Upper lobe of right lung (tissue), 1 donor: ENCODE measurements at regions not wholly inside any gene's neighbourhood (a gene's known extent, or its start where the extent isn't known, plus 50 kb on each side); places are given as distances from the start of the nearest gene placed in this dataset.

ENCODE experiments used
- ATAC-seq: fragments of 200-7000 bp; cut with Tn5 transposase; one replicate; pipeline ENCODE4 v1.9.1; 2020; ENCODE audit warnings: mild to moderate bottlenecking, moderate library complexity
- DNase-seq: peaks from one replicate; pipeline ENCODE4 v3.0.0-alpha.2; 2020
- H3K27ac ChIP-seq: fragments of 200-600 bp; one replicate; pipeline ENCODE4 v1.8.0; 2022
- H3K27me3 ChIP-seq: fragments of 200-600 bp; one replicate; pipeline ENCODE4 v1.8.0; 2022; ENCODE audit warnings: mild to moderate bottlenecking
- H3K36me3 ChIP-seq: fragments of 200-600 bp; one replicate; pipeline ENCODE4 v1.8.0; 2022
- H3K4me1 ChIP-seq: fragments of 200-600 bp; one replicate; pipeline ENCODE4 v1.8.0; 2022
- H3K4me3 ChIP-seq: fragments of 200-600 bp; one replicate; pipeline ENCODE4 v1.8.0; 2022; ENCODE audit warnings: mild to moderate bottlenecking
- H3K9me3 ChIP-seq: fragments of 200-600 bp; one replicate; pipeline ENCODE4 v1.8.0; 2022
- intact Hi-C: fragments of 100-400 bp; cut with DNase I; formaldehyde crosslinking; loops from one replicate; pipeline ENCODE4 v1.11.0; 2022
- TF ChIP-seq, protein P1 (sequence below): fragments of 200-600 bp; IDR thresholded peaks from one replicate; pipeline ENCODE4 v1.8.0; 2022; ENCODE audit warnings: antibody characterized with exemption
- donor health status: DM: no; HTN: yes; CAD: no; lungs with severe emphysema.

DNA sequence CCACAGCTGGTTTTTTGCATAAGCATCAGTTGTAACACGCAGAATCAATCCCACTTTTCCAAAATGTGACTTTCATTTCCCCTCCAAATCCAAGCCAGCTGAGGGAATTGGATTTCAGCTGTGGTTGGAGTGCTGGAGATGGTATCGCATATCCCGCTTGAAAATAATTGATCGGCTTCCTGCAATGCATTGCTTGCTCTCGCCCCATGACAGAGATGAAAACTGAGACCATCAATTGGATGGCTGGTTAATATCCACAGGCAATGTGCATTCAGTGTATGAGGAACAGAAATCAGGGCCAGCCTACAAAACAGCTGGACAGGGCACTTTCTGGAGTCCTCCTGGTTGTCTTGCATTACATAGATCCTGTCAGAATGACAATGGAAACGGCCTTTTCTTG lies 135.3 kb downstream of the MAIP1 start:
- H3K27me3 ChIP-seq: no peaks in the 10 kb centered on the region
- no peak overlapping the region for H3K27ac ChIP-seq
- no peak for DNase-seq
- H3K4me3 ChIP-seq: no peak overlapping the region
- ATAC-seq: no peak
- no peaks in the 10 kb centered on the region for H3K36me3 ChIP-seq
- TF ChIP-seq, protein P1, sequence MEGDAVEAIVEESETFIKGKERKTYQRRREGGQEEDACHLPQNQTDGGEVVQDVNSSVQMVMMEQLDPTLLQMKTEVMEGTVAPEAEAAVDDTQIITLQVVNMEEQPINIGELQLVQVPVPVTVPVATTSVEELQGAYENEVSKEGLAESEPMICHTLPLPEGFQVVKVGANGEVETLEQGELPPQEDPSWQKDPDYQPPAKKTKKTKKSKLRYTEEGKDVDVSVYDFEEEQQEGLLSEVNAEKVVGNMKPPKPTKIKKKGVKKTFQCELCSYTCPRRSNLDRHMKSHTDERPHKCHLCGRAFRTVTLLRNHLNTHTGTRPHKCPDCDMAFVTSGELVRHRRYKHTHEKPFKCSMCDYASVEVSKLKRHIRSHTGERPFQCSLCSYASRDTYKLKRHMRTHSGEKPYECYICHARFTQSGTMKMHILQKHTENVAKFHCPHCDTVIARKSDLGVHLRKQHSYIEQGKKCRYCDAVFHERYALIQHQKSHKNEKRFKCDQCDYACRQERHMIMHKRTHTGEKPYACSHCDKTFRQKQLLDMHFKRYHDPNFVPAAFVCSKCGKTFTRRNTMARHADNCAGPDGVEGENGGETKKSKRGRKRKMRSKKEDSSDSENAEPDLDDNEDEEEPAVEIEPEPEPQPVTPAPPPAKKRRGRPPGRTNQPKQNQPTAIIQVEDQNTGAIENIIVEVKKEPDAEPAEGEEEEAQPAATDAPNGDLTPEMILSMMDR: no peak
- H3K9me3 ChIP-seq: no peaks in the 10 kb centered on the region
- H3K4me1 ChIP-seq: no peaks in the 10 kb centered on the region
- intact Hi-C loops: no loop called here

DNA sequence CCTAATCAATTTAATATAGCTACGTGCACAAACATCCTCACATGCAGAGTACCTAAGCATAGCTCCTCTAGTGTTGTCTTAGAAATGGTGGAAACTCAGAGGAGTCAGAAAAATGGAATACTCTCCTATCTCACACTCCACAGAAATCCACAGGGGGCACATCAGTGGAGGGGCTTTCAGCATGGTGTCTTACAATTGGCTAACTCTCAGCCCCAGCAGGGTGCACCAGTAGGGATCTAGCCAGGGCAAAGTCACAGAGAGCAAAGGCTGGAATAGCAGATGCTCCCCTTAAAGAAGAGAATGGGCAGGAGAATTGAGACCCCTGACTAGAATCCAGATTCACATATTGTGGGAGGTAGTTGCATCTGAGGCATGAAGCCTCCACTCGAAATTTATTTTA lies 135.7 kb downstream of the MAIP1 start:
- no peak overlapping the region for H3K27ac ChIP-seq
- no peaks in the 10 kb centered on the region for H3K27me3 ChIP-seq
- no peaks in the 10 kb centered on the region for H3K9me3 ChIP-seq
- no peak overlapping the region for H3K4me3 ChIP-seq
- no peaks in the 10 kb centered on the region for H3K4me1 ChIP-seq
- TF ChIP-seq, protein P1: no peak
- ATAC-seq: no peak
- intact Hi-C loops: no loop called here
- DNase-seq: no peak
- H3K36me3 ChIP-seq: no peaks in the 10 kb centered on the region

DNA sequence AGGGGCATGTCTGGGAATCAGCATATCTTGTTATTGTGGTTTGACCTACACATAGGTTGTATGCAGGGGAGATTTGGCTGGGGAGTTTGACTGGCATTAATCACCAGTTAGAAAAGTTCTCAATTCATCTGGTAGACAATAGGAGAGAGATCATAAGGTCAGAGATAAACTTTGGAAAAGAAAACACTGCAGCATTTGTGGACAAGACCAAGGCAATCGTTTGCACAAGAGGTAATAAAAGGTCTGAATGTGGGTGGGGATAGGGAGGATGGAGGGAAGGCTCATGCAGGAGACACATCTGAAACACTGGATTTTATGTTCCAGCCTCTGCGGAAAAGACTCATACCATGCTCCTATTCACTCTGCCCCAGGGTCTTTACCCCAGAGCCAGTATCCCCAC lies 136.9 kb downstream of the MAIP1 start:
- TF ChIP-seq, protein P1: no peak
- Histone ChIP-seq H3K36me3 (no peaks in the 10 kb centered on the region), H3K27ac (no peak overlapping the region), H3K27me3 (no peaks in the 10 kb centered on the region), H3K9me3 (no peaks in the 10 kb centered on the region), H3K4me3 (no peak overlapping the region), H3K4me1 (no peaks in the 10 kb centered on the region)
- intact Hi-C loops: no loop called here
- ATAC-seq: no peak
- DNase-seq: no peak

DNA sequence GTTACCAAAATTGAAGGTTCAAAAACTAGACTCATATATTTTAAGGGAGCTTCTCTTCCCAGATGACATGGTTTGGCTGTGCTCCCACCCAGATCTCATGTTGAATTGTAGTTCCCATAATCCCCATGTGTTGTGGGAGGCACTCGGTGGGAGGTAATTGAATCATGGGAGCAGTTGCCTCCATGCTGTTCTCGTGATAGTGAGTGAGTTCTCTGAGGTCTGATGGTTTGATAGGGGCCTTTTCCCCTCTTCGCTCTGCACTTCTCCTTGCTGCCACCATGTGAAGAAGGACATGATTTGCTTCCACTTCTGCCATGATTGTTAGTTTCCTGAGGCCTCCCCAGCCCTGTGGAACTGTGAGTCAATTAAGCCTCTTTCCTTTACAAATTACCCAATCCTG lies 140.1 kb downstream of the MAIP1 start:
- Histone ChIP-seq H3K4me3 (no peak overlapping the region), H3K9me3 (no peaks in the 10 kb centered on the region), H3K27ac (no peak overlapping the region), H3K4me1 (no peaks in the 10 kb centered on the region), H3K27me3 (no peaks in the 10 kb centered on the region), H3K36me3 (no peaks in the 10 kb centered on the region)
- DNase-seq (no peak), ATAC-seq (no peak)
- TF ChIP-seq, protein P1: no peak
- intact Hi-C loops: no loop called here

DNA sequence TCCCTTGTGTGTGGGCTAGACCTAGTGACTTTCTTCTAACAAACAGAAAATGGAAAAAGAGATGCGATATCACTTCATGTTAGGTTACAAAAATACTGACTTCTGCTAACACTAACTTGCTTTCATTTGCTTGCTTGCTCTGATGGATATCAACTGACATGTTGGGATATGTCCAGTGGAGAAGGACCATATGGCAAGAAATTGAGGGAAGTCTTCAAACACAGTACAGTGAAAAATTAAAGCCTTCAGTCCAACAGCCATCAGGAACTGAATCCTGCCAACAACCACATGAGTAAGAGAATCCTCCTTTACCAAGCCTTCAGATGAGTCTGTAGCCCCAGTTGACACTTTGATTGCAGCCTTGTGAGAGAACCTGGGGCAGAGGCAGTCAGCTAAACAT lies 143.9 kb downstream of the MAIP1 start:
- H3K27me3 ChIP-seq: no peaks in the 10 kb centered on the region
- intact Hi-C loops: no loop called here
- TF ChIP-seq, protein P1: no peak

DNA sequence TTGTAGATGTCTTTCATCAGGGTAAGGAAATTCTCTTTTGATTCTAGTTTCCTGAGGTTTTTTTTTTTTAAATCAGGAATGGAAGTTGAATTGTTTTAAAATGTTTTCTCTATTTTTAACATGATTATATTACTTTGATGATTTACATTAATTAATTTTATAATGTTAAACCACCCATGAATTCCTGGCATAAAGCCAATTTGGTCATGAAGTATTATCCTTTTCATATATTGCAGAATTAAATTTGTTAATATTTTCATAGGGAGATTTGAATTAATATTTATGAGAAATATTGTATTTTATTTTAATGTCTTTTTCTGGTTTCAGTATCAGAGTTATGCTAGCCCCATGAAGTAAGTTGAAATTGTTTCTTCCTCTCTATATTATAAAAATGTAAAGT lies 144.6 kb downstream of the MAIP1 start:
- no peaks in the 10 kb centered on the region for H3K36me3 ChIP-seq
- H3K27ac ChIP-seq: no peak overlapping the region
- no peak overlapping the region for H3K4me3 ChIP-seq
- no peaks in the 10 kb centered on the region for H3K9me3 ChIP-seq
- TF ChIP-seq, protein P1: no peak
- DNase-seq (no peak), ATAC-seq (no peak)
- no peaks in the 10 kb centered on the region for H3K4me1 ChIP-seq
- intact Hi-C loops: no loop called here
- H3K27me3 ChIP-seq: no peaks in the 10 kb centered on the region

More for the DNA sequence above, 143.9 kb downstream of the MAIP1 start:
- no peaks in the 10 kb centered on the region for H3K36me3 ChIP-seq
- no peaks in the 10 kb centered on the region for H3K4me1 ChIP-seq
- H3K27ac ChIP-seq: no peak overlapping the region
- ATAC-seq: no peak
- DNase-seq: no peak
- H3K9me3 ChIP-seq: no peaks in the 10 kb centered on the region
- no peak overlapping the region for H3K4me3 ChIP-seq
